COLO829 (cell line): ENCODE measurements at regions not wholly inside any gene's neighbourhood (a gene's known extent, or its start where the extent isn't known, plus 50 kb on each side); places are given as distances from the start of the nearest gene placed in this dataset.
"Not testable (repeated sequence)": the region's sequence is repeated elsewhere in the genome, so short reads cannot be mapped to it uniquely, and the experiment has no call there.

ENCODE experiments used
- DNase-seq: peaks from one replicate; pipeline ENCODE4 v3.0.0; 2012; ENCODE audit warnings: low spot score

- DNase-seq = no peak
Observed at GRCh38 chr1:194394676-194395075, 1208.3 kb upstream of the B3GALT2 start.

- no peak for DNase-seq
Observed at GRCh38 chr1:194387531-194387930, 1201.1 kb upstream of the B3GALT2 start.

GRCh38 chr1:194378517-194378916 is 1192.1 kb upstream of the B3GALT2 start:
- no peak for DNase-seq

- no peak for DNase-seq
Observed at GRCh38 chr1:194374649-194375048, 1188.2 kb upstream of the B3GALT2 start.

GRCh38 chr1:194372266-194372665 is 1185.9 kb upstream of the B3GALT2 start:
- DNase-seq = no peak

GRCh38 chr1:194369622-194370021 is 1183.2 kb upstream of the B3GALT2 start:
- no peak for DNase-seq

GRCh38 chr1:194369060-194369459 is 1182.6 kb upstream of the B3GALT2 start:
- no peak for DNase-seq

- no peak for DNase-seq
Observed at GRCh38 chr1:194367121-194367520, 1180.7 kb upstream of the B3GALT2 start.

GRCh38 chr1:194366705-194367104 is 1180.3 kb upstream of the B3GALT2 start:
- DNase-seq = no peak

GRCh38 chr1:194362327-194362726 is 1175.9 kb upstream of the B3GALT2 start:
- DNase-seq = no peak

- no peak for DNase-seq
Observed at GRCh38 chr1:194361374-194362131, 1175.1 kb upstream of the B3GALT2 start.

GRCh38 chr1:194358208-194358581 is 1171.8 kb upstream of the B3GALT2 start:
- DNase-seq = no peak

- DNase-seq = not testable (repeated sequence)
Observed at GRCh38 chr1:194357573-194358207, 1171.3 kb upstream of the B3GALT2 start.

- DNase-seq = no peak
Observed at GRCh38 chr1:194355488-194356106, 1169.2 kb upstream of the B3GALT2 start.

- DNase-seq = no peak
Observed at GRCh38 chr1:194353121-194353520, 1166.7 kb upstream of the B3GALT2 start.

- DNase-seq = no peak
Observed at GRCh38 chr1:194347200-194347599, 1160.8 kb upstream of the B3GALT2 start.

- DNase-seq = no peak
Observed at GRCh38 chr1:194342484-194343262, 1156.3 kb upstream of the B3GALT2 start.

GRCh38 chr1:194341587-194341986 is 1155.2 kb upstream of the B3GALT2 start:
- DNase-seq = no peak

- no peak for DNase-seq
Observed at GRCh38 chr1:194339471-194339870, 1153.1 kb upstream of the B3GALT2 start.

- no peak for DNase-seq
Observed at GRCh38 chr1:194338241-194338948, 1152.0 kb upstream of the B3GALT2 start.

- no peak for DNase-seq
Observed at GRCh38 chr1:194333240-194333639, 1146.8 kb upstream of the B3GALT2 start.

GRCh38 chr1:194331758-194332157 is 1145.3 kb upstream of the B3GALT2 start:
- no peak for DNase-seq
